Activated CD8-positive, alpha-beta T cell treated with anti-CD3 and anti-CD28 coated beads, Interleukin-2, amount 10 ng/mL, durations not matched to agents 7 days and 5 days (primary cell): ENCODE measurements at regions not wholly inside any gene's neighbourhood (a gene's known extent, or its start where the extent isn't known, plus 50 kb on each side); places are given as distances from the start of the nearest gene placed in this dataset.
"Not testable (repeated sequence)": the region's sequence is repeated elsewhere in the genome, so short reads cannot be mapped to it uniquely, and the experiment has no call there.

Experiments
- ATAC-seq: fragments of 150-1000 bp; cut with Tn5 transposase; one replicate; pipeline ENCODE4 v1.10.0; 2021; ENCODE audit warnings: moderate library complexity
- CTCF ChIA-PET: fragments of 350-600 bp; sonication (Branson Sonifier 250); formaldehyde crosslinking; loops from one replicate; lab custom pipeline; 2021; ENCODE audit warnings: antibody characterized with exemption; lab: Charles Lee
- POLR2A ChIA-PET: fragments of 350-600 bp; sonication (Branson Sonifier 250); formaldehyde crosslinking; loops from one replicate; lab custom pipeline; 2021; ENCODE audit warnings: antibody characterized with exemption; lab: Charles Lee
- DNase-seq: peaks from one replicate; pipeline ENCODE4 v3.0.0-alpha.2; 2020
- H3K27ac Mint-ChIP-seq: one replicate; pipeline ENCODE4 v1.8.0; 2021; ENCODE audit warnings: mild to moderate bottlenecking, mixed read lengths
- H3K27me3 Mint-ChIP-seq: one replicate; pipeline ENCODE4 v1.8.0; 2021; ENCODE audit warnings: low read depth, mixed read lengths
- H3K36me3 Mint-ChIP-seq: one replicate; pipeline ENCODE4 v1.8.0; 2021; ENCODE audit warnings: low read depth, mixed read lengths
- H3K4me1 Mint-ChIP-seq: one replicate; pipeline ENCODE4 v1.8.0; 2021; ENCODE audit warnings: low read depth, mixed read lengths
- H3K4me3 Mint-ChIP-seq: one replicate; pipeline ENCODE4 v1.8.0; 2021; ENCODE audit warnings: mild to moderate bottlenecking, mixed read lengths
- H3K9me3 Mint-ChIP-seq: one replicate; pipeline ENCODE4 v1.8.0; 2022; ENCODE audit warnings: mixed read lengths; ENCODE audit not compliant: insufficient read depth

DNA sequence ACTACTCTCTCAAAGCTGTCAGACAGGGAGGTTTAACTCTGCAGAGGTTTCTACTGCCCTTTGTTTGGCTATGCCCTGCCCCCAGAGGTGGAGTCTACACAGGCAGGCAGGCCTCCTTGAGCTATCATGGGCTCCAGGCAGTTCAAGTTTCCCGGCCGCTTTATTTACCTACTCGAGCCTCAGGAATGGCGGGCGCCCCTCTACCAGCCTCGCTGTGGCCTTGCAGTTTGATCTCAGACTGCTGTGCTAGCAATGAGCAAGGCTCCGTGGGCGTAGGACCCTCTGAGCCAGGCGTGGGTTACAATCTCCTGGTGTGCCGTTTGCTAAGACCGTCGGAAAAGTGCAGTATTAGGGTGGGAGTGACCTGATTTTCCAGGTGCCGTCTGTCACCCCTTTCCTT lies 124.3 kb downstream of the PTCHD1 start:
- H3K36me3 Mint-ChIP-seq, DNase-seq, H3K27me3 Mint-ChIP-seq, H3K4me1 Mint-ChIP-seq, H3K9me3 Mint-ChIP-seq, POLR2A ChIA-PET, CTCF ChIA-PET, ATAC-seq, H3K4me3 Mint-ChIP-seq, H3K27ac Mint-ChIP-seq: not testable (repeated sequence)

DNA sequence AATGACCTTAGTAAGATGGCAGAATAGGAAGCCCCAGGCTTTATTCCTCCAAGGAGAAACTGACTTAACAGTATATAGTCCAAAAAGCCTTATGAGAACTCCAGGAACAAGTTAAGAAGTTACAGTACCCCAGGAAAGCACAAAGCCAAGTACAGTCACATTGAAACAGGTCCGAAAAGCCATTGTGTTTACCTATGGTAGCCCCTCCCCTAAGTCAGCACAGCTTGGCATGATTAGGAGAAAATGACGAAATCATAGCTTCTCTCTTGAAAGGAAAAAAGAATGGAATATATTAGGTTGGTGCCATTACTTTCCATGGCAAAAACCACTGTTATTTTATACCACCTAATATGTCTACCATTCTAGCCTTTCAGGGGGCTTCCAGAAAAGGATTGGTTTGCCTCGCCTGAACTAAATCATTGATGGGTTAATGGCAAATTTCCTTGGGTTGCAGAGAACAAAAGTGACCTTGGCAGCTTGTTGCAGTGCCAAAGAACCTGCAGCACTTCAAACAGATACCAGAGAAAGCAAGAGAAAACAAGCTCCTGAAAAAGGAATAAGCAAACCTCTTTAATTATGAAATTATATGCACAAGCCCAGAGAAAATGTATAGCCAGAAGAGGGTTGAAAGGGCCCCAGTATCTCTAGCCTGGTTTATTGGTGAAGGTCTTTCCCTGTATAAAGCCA lies 130.6 kb downstream of the PTCHD1 start:
- H3K4me3 Mint-ChIP-seq, result no peak overlapping the region
- DNase-seq, result no peak
- no peaks in the 10 kb centered on the region for H3K36me3 Mint-ChIP-seq
- peaks cover 20% of the 10 kb centered on the region for H3K9me3 Mint-ChIP-seq
- no peak for ATAC-seq
- H3K4me1 Mint-ChIP-seq, result no peaks in the 10 kb centered on the region
- no peaks in the 10 kb centered on the region for H3K27me3 Mint-ChIP-seq
- CTCF ChIA-PET, result interaction anchor here (1.0 kb wide), 1 partner anchor 158 kb away, joined by 3 read pairs; no protein-coding TSS in a partner anchor
- no peak overlapping the region for H3K27ac Mint-ChIP-seq
- POLR2A ChIA-PET, result no interaction called here

DNA sequence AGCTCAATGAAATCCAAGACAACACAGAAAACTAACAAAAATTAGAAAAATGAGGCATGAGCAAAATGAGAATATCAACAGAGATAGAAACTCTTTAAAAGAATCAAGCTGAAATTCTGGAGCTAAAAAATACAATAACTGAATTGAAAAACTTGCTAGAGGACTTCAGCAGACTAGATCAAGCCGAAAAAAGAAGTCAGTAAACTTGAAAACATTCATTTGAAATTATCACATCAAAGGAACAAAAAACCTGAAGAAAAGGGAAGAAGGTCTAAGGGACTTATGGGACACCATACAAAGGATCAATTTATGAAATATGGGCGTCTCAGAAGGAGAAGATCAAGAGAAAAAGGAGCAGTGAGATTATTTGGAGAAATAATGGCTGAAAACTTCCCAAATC lies 131.3 kb downstream of the PTCHD1 start:
- ChIA-PET CTCF (interaction anchor here (1.0 kb wide), 1 partner anchor 159 kb away, joined by 3 read pairs; no protein-coding TSS in a partner anchor), POLR2A (no interaction called here)
- ATAC-seq (no peak), DNase-seq (no peak)
- Mint-ChIP-seq H3K4me3 (no peak overlapping the region), H3K36me3 (no peaks in the 10 kb centered on the region), H3K27ac (no peak overlapping the region), H3K9me3 (peaks cover 20% of the 10 kb centered on the region), H3K4me1 (no peaks in the 10 kb centered on the region), H3K27me3 (no peaks in the 10 kb centered on the region)

DNA sequence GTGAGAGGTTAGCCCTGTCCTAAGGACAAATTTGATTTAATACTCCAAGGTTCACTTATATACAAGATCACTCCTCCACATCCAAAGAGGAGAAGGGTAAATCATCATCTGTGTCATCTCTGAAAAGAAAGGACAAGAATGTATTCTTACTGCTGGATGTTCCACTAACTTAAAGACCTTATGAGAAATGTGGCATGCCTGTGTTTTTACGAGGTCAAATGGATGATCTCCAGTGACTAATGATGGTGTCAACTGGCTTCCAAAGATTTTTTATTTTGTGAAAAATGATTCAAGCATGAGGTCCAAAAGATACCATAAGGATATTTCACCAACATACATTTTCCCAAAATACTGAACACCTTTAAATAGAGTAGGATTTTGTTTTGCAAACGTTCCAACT lies 143.4 kb downstream of the PTCHD1 start:
- Mint-ChIP-seq H3K4me3 (no peak overlapping the region), H3K27ac (no peak overlapping the region), H3K36me3 (no peaks in the 10 kb centered on the region), H3K4me1 (no peaks in the 10 kb centered on the region), H3K27me3 (no peaks in the 10 kb centered on the region), H3K9me3 (no peaks in the 10 kb centered on the region)
- DNase-seq, result no peak
- ATAC-seq, result no peak
- ChIA-PET CTCF (no interaction called here), POLR2A (no interaction called here)

DNA sequence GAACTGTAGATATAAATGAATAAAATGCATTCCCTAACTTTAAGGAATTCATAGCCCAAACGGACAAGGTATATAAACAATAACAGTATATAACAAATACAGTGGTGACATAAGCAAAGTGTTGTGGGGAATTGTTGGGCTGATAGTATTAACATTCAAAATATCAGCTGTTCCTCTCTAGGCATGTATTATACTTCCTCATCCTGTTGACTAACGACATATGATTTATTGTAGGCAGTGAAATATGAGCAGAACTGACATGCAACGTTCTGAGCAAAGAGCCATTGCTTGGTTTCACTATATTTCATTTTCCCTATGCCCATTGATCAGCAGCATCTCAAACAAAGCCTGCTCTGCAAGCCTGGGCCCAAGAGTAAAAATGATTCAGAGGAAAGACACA lies 143.9 kb downstream of the PTCHD1 start:
- ChIA-PET POLR2A (no interaction called here), CTCF (no interaction called here)
- Mint-ChIP-seq H3K9me3 (no peaks in the 10 kb centered on the region), H3K36me3 (no peaks in the 10 kb centered on the region), H3K27ac (no peak overlapping the region), H3K4me1 (no peaks in the 10 kb centered on the region), H3K27me3 (no peaks in the 10 kb centered on the region), H3K4me3 (no peak overlapping the region)
- DNase-seq, result no peak
- no peak for ATAC-seq

DNA sequence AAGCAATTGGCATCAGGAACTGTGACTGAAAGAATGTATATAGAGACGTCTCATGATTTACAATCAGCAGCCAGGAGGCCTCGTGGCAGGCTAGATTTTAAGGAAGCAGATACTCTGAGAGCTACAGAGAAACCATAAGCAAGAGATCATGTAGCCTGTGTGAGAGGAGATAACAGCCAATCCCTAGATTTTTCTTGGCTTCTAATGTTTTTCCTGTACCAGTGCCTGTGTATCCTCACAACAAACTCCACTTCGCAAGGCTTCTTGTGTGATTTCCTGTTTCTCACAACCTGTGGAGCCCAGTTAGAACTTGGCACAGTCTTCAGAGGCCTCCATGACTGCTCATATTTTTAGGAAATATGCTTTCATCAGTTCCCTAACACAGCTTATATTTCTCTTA lies 147.9 kb downstream of the PTCHD1 start:
- no peak overlapping the region for H3K27ac Mint-ChIP-seq
- ChIA-PET POLR2A (no interaction called here), CTCF (no interaction called here)
- H3K4me3 Mint-ChIP-seq, result no peak overlapping the region
- no peaks in the 10 kb centered on the region for H3K27me3 Mint-ChIP-seq
- no peaks in the 10 kb centered on the region for H3K4me1 Mint-ChIP-seq
- no peaks in the 10 kb centered on the region for H3K9me3 Mint-ChIP-seq
- H3K36me3 Mint-ChIP-seq, result no peaks in the 10 kb centered on the region
- DNase-seq, result no peak
- no peak for ATAC-seq

DNA sequence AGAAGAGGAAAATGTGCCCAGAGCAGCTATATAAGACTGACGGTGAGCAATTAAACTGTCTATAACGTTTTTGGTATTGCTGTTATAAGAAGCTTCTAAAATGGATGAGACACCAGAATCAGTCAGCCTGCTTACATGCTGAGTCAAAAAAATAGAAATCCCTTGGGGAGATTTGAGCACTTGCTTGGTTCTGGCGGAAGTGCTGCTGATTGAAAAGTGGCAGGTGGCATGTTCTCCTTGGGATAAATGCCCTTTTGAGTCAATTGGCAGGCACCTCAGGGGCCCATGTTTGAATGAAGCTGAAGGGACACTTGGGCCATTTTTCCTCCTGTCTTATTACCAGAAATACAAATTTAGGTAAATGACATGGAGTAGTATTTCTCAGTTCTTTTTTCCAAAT lies 148.7 kb downstream of the PTCHD1 start:
- H3K27me3 Mint-ChIP-seq, result no peaks in the 10 kb centered on the region
- ChIA-PET CTCF (no interaction called here), POLR2A (no interaction called here)
- H3K36me3 Mint-ChIP-seq, result no peaks in the 10 kb centered on the region
- H3K4me3 Mint-ChIP-seq, result no peak overlapping the region
- H3K9me3 Mint-ChIP-seq, result no peaks in the 10 kb centered on the region
- ATAC-seq, result no peak
- no peak overlapping the region for H3K27ac Mint-ChIP-seq
- no peaks in the 10 kb centered on the region for H3K4me1 Mint-ChIP-seq
- no peak for DNase-seq

DNA sequence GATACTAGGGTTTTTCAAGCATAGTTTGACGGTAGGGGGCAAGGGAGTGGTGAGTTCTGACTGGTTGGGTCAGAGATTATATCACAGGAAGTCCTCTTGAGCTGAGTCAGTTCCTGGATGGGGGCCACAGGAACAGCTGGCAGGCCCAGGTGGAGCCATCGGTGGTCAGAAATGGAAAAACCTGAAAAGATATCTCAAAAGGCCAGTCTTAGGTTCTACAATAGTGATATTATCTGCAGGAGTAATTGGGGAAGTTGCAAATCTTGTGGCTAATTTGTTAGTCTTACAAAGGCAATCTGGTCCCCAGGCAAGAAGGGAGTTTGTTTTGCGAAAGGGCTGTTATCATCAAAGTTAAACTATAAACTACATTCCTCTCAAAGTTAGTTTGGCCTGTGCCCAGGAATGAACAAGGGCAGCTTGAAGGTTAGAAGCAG lies 159.3 kb downstream of the PTCHD1 start:
- H3K36me3 Mint-ChIP-seq, result no peaks in the 10 kb centered on the region
- ChIA-PET CTCF (no interaction called here), POLR2A (no interaction called here)
- H3K4me3 Mint-ChIP-seq, result no peak overlapping the region
- DNase-seq, result no peak
- no peak for ATAC-seq
- H3K4me1 Mint-ChIP-seq, result peaks cover 9% of the 10 kb centered on the region
- H3K27ac Mint-ChIP-seq, result no peak overlapping the region
- H3K27me3 Mint-ChIP-seq, result no peaks in the 10 kb centered on the region
- H3K9me3 Mint-ChIP-seq, result no peaks in the 10 kb centered on the region

DNA sequence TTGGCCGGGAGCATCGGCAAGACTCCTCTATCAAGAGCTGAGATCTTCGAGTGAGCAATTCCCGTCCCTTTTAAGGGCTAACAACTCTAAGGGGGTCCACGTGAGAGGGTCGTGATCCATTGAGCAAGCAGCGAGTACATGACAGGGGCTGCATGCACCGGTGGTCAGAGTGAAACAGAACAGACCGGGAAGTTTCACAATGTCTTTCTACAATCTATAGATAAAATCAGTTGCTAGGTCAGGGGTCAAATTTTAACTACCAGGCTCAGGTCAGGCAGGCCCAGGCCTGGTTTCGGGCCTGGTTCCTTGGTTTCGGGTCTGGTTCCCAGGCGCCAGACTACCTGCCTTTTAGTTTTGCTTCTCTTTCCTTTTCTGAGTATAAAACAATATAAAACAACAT lies 160.1 kb downstream of the PTCHD1 start:
- DNase-seq (no peak), ATAC-seq (no peak)
- CTCF ChIA-PET, result no interaction called here
- POLR2A ChIA-PET, result no interaction called here
- Mint-ChIP-seq H3K27me3 (no peaks in the 10 kb centered on the region), H3K9me3 (no peaks in the 10 kb centered on the region), H3K4me1 (peaks cover 9% of the 10 kb centered on the region), H3K27ac (no peak overlapping the region), H3K36me3 (no peaks in the 10 kb centered on the region), H3K4me3 (no peak overlapping the region)

DNA sequence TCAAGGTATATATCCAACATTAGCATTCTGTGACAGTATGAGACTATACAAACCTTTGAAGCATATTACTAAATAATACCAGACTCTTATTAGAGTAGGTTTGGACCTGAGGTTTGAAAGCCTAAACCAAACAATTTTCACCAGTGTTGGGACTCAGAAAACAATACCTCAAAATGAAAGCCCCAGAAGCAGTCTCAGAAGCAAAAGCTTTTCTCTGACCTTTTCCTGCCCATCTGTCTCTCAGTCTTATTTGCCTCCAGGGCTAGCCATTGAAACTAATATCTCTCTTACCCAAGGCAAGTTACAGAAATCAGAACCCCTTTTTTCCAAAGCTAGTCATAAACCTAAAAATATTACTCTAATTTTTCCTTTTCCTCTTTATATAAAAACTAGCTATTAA lies 163.3 kb downstream of the PTCHD1 start:
- Mint-ChIP-seq H3K9me3 (no peaks in the 10 kb centered on the region), H3K4me1 (peaks cover 9% of the 10 kb centered on the region), H3K27me3 (no peaks in the 10 kb centered on the region), H3K27ac (no peak overlapping the region), H3K4me3 (no peak overlapping the region), H3K36me3 (no peaks in the 10 kb centered on the region)
- DNase-seq (no peak), ATAC-seq (no peak)
- POLR2A ChIA-PET, result no interaction called here
- CTCF ChIA-PET, result no interaction called here

DNA sequence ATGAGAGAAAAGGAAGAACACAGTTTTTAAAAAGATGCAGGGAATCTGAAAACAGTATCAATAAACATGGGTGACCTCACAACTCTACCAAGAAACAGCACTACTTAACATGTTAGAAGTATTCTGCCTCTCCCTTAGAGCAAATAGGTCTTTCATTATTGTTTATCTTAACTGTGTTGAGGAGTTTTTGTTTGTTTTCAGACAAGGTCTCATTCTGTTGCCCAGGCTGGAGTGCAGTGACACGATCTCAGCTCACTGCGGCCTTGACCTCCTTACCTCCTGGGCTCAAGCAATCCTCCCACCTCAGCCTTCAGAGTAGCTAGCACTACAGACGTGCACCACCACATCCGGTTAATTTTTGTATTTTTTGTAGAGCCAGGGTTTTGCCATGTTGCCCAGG lies 165.3 kb upstream of the PRDX4 start:
- Mint-ChIP-seq H3K27me3 (no peaks in the 10 kb centered on the region), H3K4me1 (no peaks in the 10 kb centered on the region), H3K4me3 (no peak overlapping the region), H3K27ac (no peak overlapping the region), H3K9me3 (no peaks in the 10 kb centered on the region), H3K36me3 (no peaks in the 10 kb centered on the region)
- ChIA-PET CTCF (no interaction called here), POLR2A (no interaction called here)
- no peak for DNase-seq
- no peak for ATAC-seq

DNA sequence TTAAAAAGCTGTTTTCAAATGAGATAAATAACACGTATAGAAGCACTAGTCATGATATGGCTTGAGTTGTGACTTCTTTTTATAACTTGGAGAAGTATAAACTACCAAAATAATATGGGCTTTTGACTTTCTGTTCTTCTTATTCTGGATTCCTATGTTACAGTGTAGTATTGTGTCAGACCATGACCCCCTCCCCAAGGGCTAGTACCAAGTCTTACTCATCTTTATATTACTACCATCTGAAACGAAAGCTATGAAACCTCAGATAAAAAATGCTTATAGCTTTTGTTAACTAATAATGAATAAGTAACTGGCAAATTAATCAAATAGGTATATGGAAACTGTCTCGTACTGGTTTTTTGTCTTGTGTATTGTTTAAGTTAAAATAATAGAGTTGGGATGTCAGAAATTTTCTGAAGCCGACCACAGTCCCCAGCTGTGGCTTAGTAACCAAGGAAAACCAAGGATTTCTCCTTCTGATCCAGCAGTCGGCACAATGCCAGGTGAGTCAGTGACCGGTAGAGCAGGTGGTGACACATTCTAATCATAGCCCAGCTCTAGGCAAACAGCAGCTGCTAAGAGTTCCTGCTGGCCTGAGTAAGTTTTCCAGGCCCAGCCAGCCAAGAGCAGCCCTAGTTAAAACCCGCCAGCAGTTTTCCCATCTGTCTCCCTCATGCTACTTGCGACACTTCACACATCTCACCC lies 163.3 kb upstream of the PRDX4 start:
- DNase-seq, result no peak
- H3K4me1 Mint-ChIP-seq, result no peaks in the 10 kb centered on the region
- no peak for ATAC-seq
- no peaks in the 10 kb centered on the region for H3K27me3 Mint-ChIP-seq
- H3K36me3 Mint-ChIP-seq, result no peaks in the 10 kb centered on the region
- H3K4me3 Mint-ChIP-seq, result no peak overlapping the region
- CTCF ChIA-PET, result no interaction called here
- POLR2A ChIA-PET, result no interaction called here
- no peaks in the 10 kb centered on the region for H3K9me3 Mint-ChIP-seq
- no peak overlapping the region for H3K27ac Mint-ChIP-seq
